Endodermal cell (in vitro differentiated cells): ENCODE measurements at regions not wholly inside any gene's neighbourhood (a gene's known extent, or its start where the extent isn't known, plus 50 kb on each side); places are given as distances from the start of the nearest gene placed in this dataset.

ENCODE experiments used
- DNase-seq: peaks from one replicate; pipeline ENCODE4 v3.0.0-alpha.2; 2017
- H3K27ac ChIP-seq: 2 replicates; pipeline ENCODE4 v1.5.1; 2013; ENCODE audit warnings: mild to moderate bottlenecking, low read depth, low read length, moderate library complexity
- H3K27me3 ChIP-seq: 2 replicates; pipeline ENCODE4 v1.6.1; 2013; ENCODE audit warnings: mild to moderate bottlenecking, low read length, moderate library complexity; ENCODE audit not compliant: insufficient read depth, control insufficient read depth, poor library complexity, severe bottlenecking
- H3K36me3 ChIP-seq: 2 replicates; pipeline ENCODE4 v1.7.0; 2013; ENCODE audit warnings: mild to moderate bottlenecking, low read length, moderate library complexity; ENCODE audit not compliant: control insufficient read depth, insufficient read depth
- H3K4me1 ChIP-seq: one replicate; pipeline ENCODE4 v1.7.0; 2013; ENCODE audit warnings: low read length; ENCODE audit not compliant: control insufficient read depth, insufficient read depth
- H3K4me3 ChIP-seq: 2 replicates; pipeline ENCODE4 v1.5.1; 2013; ENCODE audit warnings: mild to moderate bottlenecking, low read length, moderate library complexity
- H3K9ac ChIP-seq: 2 replicates; pipeline ENCODE4 v1.6.1; 2013; ENCODE audit warnings: mild to moderate bottlenecking, low read length, moderate library complexity; ENCODE audit not compliant: poor library complexity, severe bottlenecking; ENCODE audit errors: extremely low read depth
- H3K9me3 ChIP-seq: 2 replicates; pipeline ENCODE4 v1.6.1; 2013; ENCODE audit warnings: mild to moderate bottlenecking, low read length, moderate library complexity; ENCODE audit not compliant: control insufficient read depth
- H3K27ac Mint-ChIP-seq: 2 replicates; pipeline ENCODE4 v1.8.0; 2020; ENCODE audit warnings: mixed read lengths
- H3K27me3 Mint-ChIP-seq: 2 replicates; pipeline ENCODE4 v1.8.0; 2021; ENCODE audit warnings: mild to moderate bottlenecking, mixed read lengths; ENCODE audit not compliant: insufficient read depth
- H3K36me3 Mint-ChIP-seq: 2 replicates; pipeline ENCODE4 v1.8.0; 2020; ENCODE audit warnings: low read depth, mixed read lengths
- H3K4me1 Mint-ChIP-seq: 2 replicates; pipeline ENCODE4 v1.8.0; 2020; ENCODE audit warnings: mixed read lengths
- H3K4me3 Mint-ChIP-seq: 2 replicates; pipeline ENCODE4 v1.8.0; 2020; ENCODE audit warnings: mild to moderate bottlenecking, moderate library complexity, mixed read lengths
- H3K9me3 Mint-ChIP-seq: 2 replicates; pipeline ENCODE4 v1.8.0; 2020; ENCODE audit warnings: mild to moderate bottlenecking, mixed read lengths
- WGBS, 2 experiments: methylation state at CpG; one replicate each; pipeline versions ENCODE4 v1.1.5 to v1.1.7; 2013; ENCODE audit warnings: missing lambda C conversion rate in 2 of 2, mixed read lengths in 1 of 2; ENCODE audit not compliant: insufficient coverage in 1 of 2, insufficient read length in 1 of 2; 5-methylcytosine and 5-hydroxymethylcytosine counted together
- TF ChIP-seq, protein P1 (sequence below): fragments of 200-600 bp; sonication (generic); conservative IDR thresholded peaks from 2 replicates; pipeline ENCODE4 v1.5.0; 2021; ENCODE audit warnings: antibody characterized with exemption, mild to moderate bottlenecking

DNA sequence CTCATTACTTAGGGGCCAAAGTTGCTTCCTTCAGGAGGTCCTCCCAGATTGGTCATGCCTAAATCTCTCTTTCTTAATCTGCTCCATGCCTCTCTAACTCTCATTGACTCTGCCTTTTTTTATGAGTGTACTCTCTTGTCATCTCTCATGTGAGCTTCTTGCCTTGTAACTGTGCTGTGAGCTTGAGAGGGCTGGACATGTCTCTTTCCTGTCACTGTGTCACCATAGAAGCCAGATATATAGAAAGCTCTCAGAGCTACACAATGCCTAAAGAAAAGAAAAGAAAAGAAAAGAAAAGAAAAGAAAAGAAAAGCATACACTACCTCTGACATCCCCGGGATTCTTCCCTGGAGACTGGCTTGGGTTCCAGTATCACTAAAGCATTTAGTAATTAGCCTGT is 161.5 kb upstream of the SKOR2 start:
- no peak overlapping the region for H3K27ac ChIP-seq
- H3K27me3 Mint-ChIP-seq = peaks cover 37% of the 10 kb centered on the region
- H3K4me3 Mint-ChIP-seq = no peak overlapping the region
- no peak overlapping the region for H3K4me3 ChIP-seq
- no peaks in the 10 kb centered on the region for H3K27me3 ChIP-seq
- 90% methylated on average over 1 of the region's 1 CpG; no CpG with 5 or more reads in 1 of the 2 experiments for WGBS, 2 experiments
- no peak overlapping the region for H3K9ac ChIP-seq
- H3K36me3 ChIP-seq = no peaks in the 10 kb centered on the region
- H3K4me1 ChIP-seq = no peaks in the 10 kb centered on the region
- no peak for DNase-seq
- H3K36me3 Mint-ChIP-seq = no peaks in the 10 kb centered on the region
- TF ChIP-seq, protein P1, sequence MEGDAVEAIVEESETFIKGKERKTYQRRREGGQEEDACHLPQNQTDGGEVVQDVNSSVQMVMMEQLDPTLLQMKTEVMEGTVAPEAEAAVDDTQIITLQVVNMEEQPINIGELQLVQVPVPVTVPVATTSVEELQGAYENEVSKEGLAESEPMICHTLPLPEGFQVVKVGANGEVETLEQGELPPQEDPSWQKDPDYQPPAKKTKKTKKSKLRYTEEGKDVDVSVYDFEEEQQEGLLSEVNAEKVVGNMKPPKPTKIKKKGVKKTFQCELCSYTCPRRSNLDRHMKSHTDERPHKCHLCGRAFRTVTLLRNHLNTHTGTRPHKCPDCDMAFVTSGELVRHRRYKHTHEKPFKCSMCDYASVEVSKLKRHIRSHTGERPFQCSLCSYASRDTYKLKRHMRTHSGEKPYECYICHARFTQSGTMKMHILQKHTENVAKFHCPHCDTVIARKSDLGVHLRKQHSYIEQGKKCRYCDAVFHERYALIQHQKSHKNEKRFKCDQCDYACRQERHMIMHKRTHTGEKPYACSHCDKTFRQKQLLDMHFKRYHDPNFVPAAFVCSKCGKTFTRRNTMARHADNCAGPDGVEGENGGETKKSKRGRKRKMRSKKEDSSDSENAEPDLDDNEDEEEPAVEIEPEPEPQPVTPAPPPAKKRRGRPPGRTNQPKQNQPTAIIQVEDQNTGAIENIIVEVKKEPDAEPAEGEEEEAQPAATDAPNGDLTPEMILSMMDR = no peak
- no peak overlapping the region for H3K27ac Mint-ChIP-seq
- no peaks in the 10 kb centered on the region for H3K9me3 ChIP-seq
- H3K9me3 Mint-ChIP-seq = no peaks in the 10 kb centered on the region
- H3K4me1 Mint-ChIP-seq = peaks cover 2% of the 10 kb centered on the region

DNA sequence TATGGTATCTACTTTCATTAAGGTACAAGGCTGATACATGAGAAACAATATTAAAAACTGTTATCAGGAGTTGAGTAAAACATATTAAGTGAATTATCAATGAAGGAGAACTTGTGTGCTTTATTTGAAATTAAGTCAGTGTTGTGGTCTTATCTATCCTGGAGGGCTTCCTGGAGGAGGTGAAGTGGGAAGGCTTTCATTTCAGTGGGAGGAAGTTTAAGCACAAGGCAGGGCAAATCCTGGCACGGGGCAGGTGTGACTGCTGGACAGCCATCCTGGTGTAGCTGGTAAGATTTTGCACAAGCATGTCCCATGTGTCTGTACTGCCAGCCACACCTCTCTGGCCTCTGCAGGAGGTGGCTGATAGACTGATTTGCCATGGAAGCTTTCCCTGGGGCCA is 159.7 kb upstream of the SKOR2 start:
- Mint-ChIP-seq H3K36me3 (no peaks in the 10 kb centered on the region), H3K27ac (no peak overlapping the region), H3K4me3 (no peak overlapping the region), H3K9me3 (peaks cover 2% of the 10 kb centered on the region), H3K4me1 (peaks cover 2% of the 10 kb centered on the region), H3K27me3 (peaks cover 35% of the 10 kb centered on the region)
- no peak overlapping the region for H3K27ac ChIP-seq
- TF ChIP-seq, protein P1 = no peak
- H3K27me3 ChIP-seq = no peaks in the 10 kb centered on the region
- no peak overlapping the region for H3K9ac ChIP-seq
- 92% methylated on average over 1 of the region's 1 CpG; no CpG with 5 or more reads in 1 of the 2 experiments for WGBS, 2 experiments
- no peaks in the 10 kb centered on the region for H3K9me3 ChIP-seq
- no peak overlapping the region for H3K4me3 ChIP-seq
- H3K36me3 ChIP-seq = no peaks in the 10 kb centered on the region
- peak; percentile 27 for DNase-seq
- H3K4me1 ChIP-seq = no peaks in the 10 kb centered on the region

DNA sequence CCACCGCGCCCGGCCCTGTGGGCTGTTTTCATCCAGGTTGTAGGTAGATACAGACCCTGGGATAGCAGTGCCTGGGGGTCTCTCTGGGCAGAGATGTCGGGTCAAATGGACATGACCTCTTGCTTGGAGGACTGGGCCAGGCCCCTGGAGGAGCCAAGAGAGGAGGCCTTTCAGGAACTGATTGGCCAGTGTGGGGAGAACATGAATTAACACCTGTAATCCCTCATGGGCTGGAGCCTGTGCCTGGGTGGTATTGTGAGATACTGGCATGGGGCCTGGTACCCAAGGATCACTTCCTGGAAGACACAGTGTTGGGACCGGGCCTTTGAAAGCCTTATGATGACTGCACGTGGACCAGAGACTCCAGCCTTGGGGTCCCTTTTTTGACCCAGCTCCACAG is 158.7 kb upstream of the SKOR2 start:
- Mint-ChIP-seq H3K27me3 (peaks cover 30% of the 10 kb centered on the region), H3K4me3 (no peak overlapping the region), H3K4me1 (no peaks in the 10 kb centered on the region), H3K9me3 (peaks cover 2% of the 10 kb centered on the region), H3K36me3 (no peaks in the 10 kb centered on the region), H3K27ac (no peak overlapping the region)
- no peak overlapping the region for H3K4me3 ChIP-seq
- no peak overlapping the region for H3K9ac ChIP-seq
- no peaks in the 10 kb centered on the region for H3K4me1 ChIP-seq
- WGBS, 2 experiments = 75 to 76% methylated on average over 5 to 6 of the region's 6 CpGs
- TF ChIP-seq, protein P1 = no peak
- no peaks in the 10 kb centered on the region for H3K9me3 ChIP-seq
- peak; percentile 31 for DNase-seq
- no peaks in the 10 kb centered on the region for H3K27me3 ChIP-seq
- no peak overlapping the region for H3K27ac ChIP-seq
- H3K36me3 ChIP-seq = no peaks in the 10 kb centered on the region
